ENCODE measurements at regions not wholly inside any gene's neighbourhood (a gene's known extent, or its start where the extent isn't known, plus 50 kb on each side); places are given as distances from the start of the nearest gene placed in this dataset.

GRCh38 chr2:20543469-20544152, 96.7 kb downstream of the RHOB start:
- Histone ChIP-seq H4K20me1 (replicated peaks; ENCODE audit: control insufficient read depth, insufficient read depth, low read length) (no peaks in the 10 kb centered on the region), H3K79me2 (ENCODE audit: control insufficient read depth, insufficient read depth, low read length) (no peaks in the 10 kb centered on the region), H3K9ac (ENCODE audit: insufficient read depth in 1 of 2, low read depth in 2 of 2, low read length in 2 of 2) (no peak overlapping the region), H3K27ac (ENCODE audit: extremely low read depth, low read depth, low read length) (no peak overlapping the region), H3K27me3 (ENCODE audit: control insufficient read depth in 2 of 2, insufficient read depth in 2 of 2, low read length in 2 of 2) (peaks cover 7 to 44% of the 10 kb centered on the region in 2 experiments; a peak in 4 of 5 replicates), H2AFZ (ENCODE audit: low read depth, low read length) (no peak overlapping the region), H3K9me3 (replicated peaks; ENCODE audit: control insufficient read depth, insufficient read depth, low read depth, low read length) (no peaks in the 10 kb centered on the region), H3K4me2 (ENCODE audit: insufficient read depth, low read length) (no peak overlapping the region), H3K4me3 (no peak overlapping the region), H3K4me1 (replicated peaks in 1 of 2; ENCODE audit: control insufficient read depth in 2 of 2, insufficient read depth in 2 of 2, low read length in 2 of 2) (peaks cover 10 to 13% of the 10 kb centered on the region in 2 experiments; a peak in 4 of 5 replicates), H3K9me1 (ENCODE audit: control insufficient read depth, insufficient read depth, low read length) (no peaks in the 10 kb centered on the region), H3K36me3 (ENCODE audit: control insufficient read depth, insufficient read depth, low read length) (no peaks in the 10 kb centered on the region)
- DNase-seq (ENCODE audit: extremely low read depth in 1 of 4, low spot score in 3 of 4), result no peak
- POLR2A ChIA-PET, result interaction anchor here (0.6 to 1.1 kb wide), 7 partner anchors 11 to 91 kb away, joined by 3 read pairs; no protein-coding TSS in a partner anchor
- in situ Hi-C loops (cut with MboI) (no loop called here), intact Hi-C loops (cut with micrococcal nuclease) (no loop called here)
- TF ChIP-seq ZNF717 (CRISPR knock-in tag; IDR thresholded peaks at IDR 0.05) (no peak), GTF3C2 (IDR thresholded peaks at IDR 0.05; ENCODE audit: borderline replicate concordance, extremely low read depth, insufficient read length) (no peak), ESRRA (IDR thresholded peaks at IDR 0.05; ENCODE audit: borderline replicate concordance, low read depth) (no peak), HDAC1 (IDR thresholded peaks at IDR 0.05) (no peak), KHSRP (IDR thresholded peaks at IDR 0.05) (no peak), HNRNPLL (IDR thresholded peaks at IDR 0.05; ENCODE audit: low read depth, low read length, poor library complexity, severe bottlenecking) (no peak), ZNF124 (CRISPR knock-in tag; IDR thresholded peaks at IDR 0.05) (no peak), E2F3 (CRISPR knock-in tag; IDR thresholded peaks at IDR 0.05) (no peak), ZBTB11 (CRISPR knock-in tag; IDR thresholded peaks at IDR 0.05) (no peak), DEAF1 (CRISPR knock-in tag; IDR thresholded peaks at IDR 0.05) (no peak)
- BruUV-seq (replicated peaks), result no TSS peak
- 6% methylated on average over 9 of the region's 9 CpGs for WGBS (ENCODE audit: insufficient coverage, low coverage, missing lambda C conversion rate)
- no peak for FAIRE-seq
- CTCF ChIA-PET (ENCODE audit: low intra/inter-chr PET ratio), result no interaction called here
- no peak for ATAC-seq
